ENCODE measurements at regions not wholly inside any gene's neighbourhood (a gene's known extent, or its start where the extent isn't known, plus 50 kb on each side); places are given as distances from the start of the nearest gene placed in this dataset.

DNA sequence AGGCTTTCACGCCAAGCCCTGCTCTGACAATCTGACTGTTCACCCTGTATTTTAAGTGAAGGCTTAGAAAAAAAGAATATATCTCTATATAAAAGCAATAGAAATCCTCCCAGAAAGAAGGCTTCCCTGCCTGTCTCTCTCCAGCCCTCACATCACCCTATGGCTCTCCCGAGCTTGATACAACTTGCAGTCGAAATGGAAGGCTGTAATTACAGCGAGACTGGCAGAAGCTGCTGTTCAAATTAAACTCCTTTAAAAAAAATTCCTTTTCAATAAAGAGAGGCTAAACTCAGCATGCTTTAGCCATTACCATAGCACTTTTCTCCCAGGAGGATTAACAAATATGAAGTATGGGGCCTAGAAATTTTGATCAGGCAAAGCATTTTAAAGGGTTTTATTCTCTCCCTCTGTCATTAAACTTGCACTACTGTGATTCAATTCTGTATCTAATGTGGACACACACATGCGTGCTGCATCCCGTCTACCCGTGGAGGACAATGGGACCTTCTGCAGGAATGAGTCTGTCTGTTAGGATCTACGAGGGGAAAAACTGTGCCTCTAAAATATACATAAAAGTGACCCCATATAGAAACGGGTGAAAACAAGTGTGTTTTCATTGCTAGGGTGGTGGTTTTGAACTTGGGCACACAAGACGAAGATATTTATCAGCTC, 223.8 kb downstream of the USP6NL start:
- no peak for TF ChIP-seq CTCF (IDR thresholded peaks at IDR 0.05; ENCODE audit: insufficient read depth, low read depth, low read length)
- no peak overlapping the region for H3K4me3 ChIP-seq (ENCODE audit: low read depth, low read length)
- DNase-seq (ENCODE audit: low read depth) = no peak

- DNase-seq (ENCODE audit: low read depth) = no peak
- H3K4me3 ChIP-seq (ENCODE audit: low read depth, low read length) = no peak overlapping the region
- TF ChIP-seq CTCF (IDR thresholded peaks at IDR 0.05; ENCODE audit: insufficient read depth, low read depth, low read length) = no peak
Measured at GRCh38 chr10:11387044-11387443, 224.4 kb downstream of the USP6NL start.

All from fibroblast of villous mesenchyme (primary cell).